MM.1S (cell line): ENCODE measurements at regions not wholly inside any gene's neighbourhood (a gene's known extent, or its start where the extent isn't known, plus 50 kb on each side); places are given as distances from the start of the nearest gene placed in this dataset.

Experiments
- DNase-seq: peaks from one replicate; pipeline ENCODE4 v3.0.0-alpha.2; 2015
- H2AFZ ChIP-seq: fragments of 300-600 bp; sonication (generic); 2 replicates; pipeline ENCODE4 v1.6.0; 2016; ENCODE audit warnings: antibody characterized with exemption, low read length
- H3F3A ChIP-seq: fragments of 300-600 bp; sonication (generic); 2 replicates; pipeline ENCODE4 v1.6.1; 2016; ENCODE audit warnings: mild to moderate bottlenecking, antibody characterized with exemption, low read length, moderate library complexity, mixed read lengths; ENCODE audit not compliant: insufficient read depth
- H3K27ac ChIP-seq: fragments of 300-600 bp; sonication (generic); 2 replicates; pipeline ENCODE4 v1.5.1; 2016; ENCODE audit warnings: mild to moderate bottlenecking, low read length
- H3K27me3 ChIP-seq: fragments of 300-600 bp; sonication (generic); replicated peaks from 2 replicates; pipeline ENCODE4 v1.6.0; 2016; ENCODE audit warnings: low read length; ENCODE audit not compliant: insufficient read depth
- H3K36me3 ChIP-seq: fragments of 300-600 bp; sonication (generic); replicated peaks from 2 replicates; pipeline ENCODE4 v1.6.1; 2016; ENCODE audit warnings: mild to moderate bottlenecking, low read length, mixed read lengths; ENCODE audit not compliant: insufficient read depth
- H3K4me1 ChIP-seq: fragments of 300-600 bp; sonication (generic); 2 replicates; pipeline ENCODE4 v1.6.1; 2016; ENCODE audit warnings: low read length, mixed read lengths
- H3K4me2 ChIP-seq: fragments of 300-600 bp; sonication (generic); 2 replicates; pipeline ENCODE4 v1.6.0; 2016; ENCODE audit warnings: low read depth, low read length
- H3K4me3 ChIP-seq: fragments of 300-600 bp; sonication (generic); 2 replicates; pipeline ENCODE4 v1.5.1; 2016; ENCODE audit warnings: low read length, mixed read lengths
- H3K79me2 ChIP-seq: fragments of 300-600 bp; sonication (generic); 2 replicates; pipeline ENCODE4 v1.6.1; 2016; ENCODE audit warnings: mixed run types, low read length, mixed read lengths
- H3K9ac ChIP-seq: fragments of 300-600 bp; sonication (generic); 2 replicates; pipeline ENCODE4 v1.6.1; 2016; ENCODE audit warnings: low read length, mixed read lengths
- H3K9me2 ChIP-seq: fragments of 300-600 bp; sonication (generic); replicated peaks from 2 replicates; pipeline ENCODE4 v1.6.1; 2016; ENCODE audit warnings: mild to moderate bottlenecking, low read length, mixed read lengths; ENCODE audit not compliant: insufficient read depth
- H3K9me3 ChIP-seq: fragments of 300-600 bp; sonication (generic); replicated peaks from 2 replicates; pipeline ENCODE4 v1.6.1; 2016; ENCODE audit warnings: mild to moderate bottlenecking, low read length, mixed read lengths; ENCODE audit not compliant: insufficient read depth
- H4K20me1 ChIP-seq: fragments of 300-600 bp; sonication (generic); 2 replicates; pipeline ENCODE4 v1.6.1; 2016; ENCODE audit warnings: mild to moderate bottlenecking, low read length, moderate library complexity, mixed read lengths; ENCODE audit not compliant: insufficient read depth
- EZH2 ChIP-seq: fragments of 300-600 bp; sonication (generic); optimal IDR thresholded peaks from 2 replicates; pipeline ENCODE3; 2017; ENCODE audit warnings: low read depth, mild to moderate bottlenecking, antibody characterized with exemption, low read length, mixed read lengths
- EZH2phosphoT487 ChIP-seq: fragments of 300-600 bp; sonication (generic); IDR thresholded peaks from 2 replicates; pipeline ENCODE4 v1.6.1; 2018; ENCODE audit warnings: antibody characterized with exemption, low read length
- TF ChIP-seq, protein P1 (sequence below): fragments of 300-600 bp; sonication (generic); IDR thresholded peaks from 2 replicates; pipeline ENCODE4 v1.5.1; 2016; ENCODE audit warnings: antibody characterized with exemption, low read length, mixed read lengths

DNA sequence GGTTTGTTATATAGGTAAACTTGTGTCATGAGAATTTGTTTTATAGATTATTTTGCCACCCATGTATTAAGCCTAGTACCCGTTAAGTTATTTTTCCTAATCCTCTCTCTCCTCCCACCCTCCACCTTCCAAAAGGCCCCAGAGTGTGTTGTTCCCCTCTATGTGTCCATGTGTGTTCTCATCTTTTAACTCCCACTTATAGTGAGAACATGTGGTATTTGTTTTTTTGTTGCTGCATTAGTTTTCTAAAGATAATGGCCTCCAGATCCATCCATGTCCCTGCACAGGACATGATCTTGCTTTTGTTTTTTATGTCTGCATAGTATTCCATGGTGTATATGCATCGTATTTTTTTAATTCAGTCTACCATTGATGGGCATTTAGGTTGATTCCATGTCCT is 1075.6 kb upstream of the CNTNAP5 start:
- Histone ChIP-seq H3F3A (no peaks in the 10 kb centered on the region), H3K4me3 (no peak overlapping the region), H3K27ac (no peak overlapping the region), H3K9me2 (no peaks in the 10 kb centered on the region), H3K79me2 (no peaks in the 10 kb centered on the region), H3K27me3 (no peaks in the 10 kb centered on the region), H3K9ac (no peak overlapping the region), H3K9me3 (no peaks in the 10 kb centered on the region), H3K4me1 (no peaks in the 10 kb centered on the region), H4K20me1 (no peaks in the 10 kb centered on the region), H3K36me3 (no peaks in the 10 kb centered on the region), H2AFZ (no peak overlapping the region), H3K4me2 (no peak overlapping the region)
- TF ChIP-seq EZH2 = no peak
- TF ChIP-seq, protein P1, sequence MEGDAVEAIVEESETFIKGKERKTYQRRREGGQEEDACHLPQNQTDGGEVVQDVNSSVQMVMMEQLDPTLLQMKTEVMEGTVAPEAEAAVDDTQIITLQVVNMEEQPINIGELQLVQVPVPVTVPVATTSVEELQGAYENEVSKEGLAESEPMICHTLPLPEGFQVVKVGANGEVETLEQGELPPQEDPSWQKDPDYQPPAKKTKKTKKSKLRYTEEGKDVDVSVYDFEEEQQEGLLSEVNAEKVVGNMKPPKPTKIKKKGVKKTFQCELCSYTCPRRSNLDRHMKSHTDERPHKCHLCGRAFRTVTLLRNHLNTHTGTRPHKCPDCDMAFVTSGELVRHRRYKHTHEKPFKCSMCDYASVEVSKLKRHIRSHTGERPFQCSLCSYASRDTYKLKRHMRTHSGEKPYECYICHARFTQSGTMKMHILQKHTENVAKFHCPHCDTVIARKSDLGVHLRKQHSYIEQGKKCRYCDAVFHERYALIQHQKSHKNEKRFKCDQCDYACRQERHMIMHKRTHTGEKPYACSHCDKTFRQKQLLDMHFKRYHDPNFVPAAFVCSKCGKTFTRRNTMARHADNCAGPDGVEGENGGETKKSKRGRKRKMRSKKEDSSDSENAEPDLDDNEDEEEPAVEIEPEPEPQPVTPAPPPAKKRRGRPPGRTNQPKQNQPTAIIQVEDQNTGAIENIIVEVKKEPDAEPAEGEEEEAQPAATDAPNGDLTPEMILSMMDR = no peak
- DNase-seq = no peak

DNA sequence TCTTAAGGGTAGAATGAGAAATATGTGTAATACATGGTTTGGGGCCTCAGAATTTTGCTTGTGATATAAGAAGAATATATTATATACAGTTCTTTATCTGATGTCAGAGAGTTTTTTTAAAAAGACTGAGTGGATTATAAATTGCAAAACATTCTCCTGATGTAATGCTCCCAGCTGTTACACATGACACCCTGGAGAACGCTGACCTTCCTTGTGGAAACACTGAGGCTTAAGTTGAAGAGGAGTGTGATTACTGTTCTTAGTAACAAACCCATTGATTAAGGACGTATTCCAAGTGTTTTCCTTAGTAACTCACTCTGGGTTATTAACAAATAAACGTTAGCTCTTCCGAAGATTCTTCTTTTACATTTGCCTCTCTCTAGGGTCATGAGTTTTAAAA is 1069.3 kb upstream of the CNTNAP5 start:
- Histone ChIP-seq H3K9ac (no peak overlapping the region), H3K4me3 (no peak overlapping the region), H3K27ac (no peak overlapping the region), H2AFZ (no peak overlapping the region), H4K20me1 (no peaks in the 10 kb centered on the region), H3K4me1 (no peaks in the 10 kb centered on the region), H3K36me3 (no peaks in the 10 kb centered on the region), H3K4me2 (no peak overlapping the region), H3K9me2 (no peaks in the 10 kb centered on the region), H3F3A (no peaks in the 10 kb centered on the region), H3K9me3 (no peaks in the 10 kb centered on the region), H3K79me2 (no peaks in the 10 kb centered on the region), H3K27me3 (no peaks in the 10 kb centered on the region)
- DNase-seq = no peak
- TF ChIP-seq EZH2 (no peak), EZH2phosphoT487 (no peak)
- TF ChIP-seq, protein P1 = no peak

DNA sequence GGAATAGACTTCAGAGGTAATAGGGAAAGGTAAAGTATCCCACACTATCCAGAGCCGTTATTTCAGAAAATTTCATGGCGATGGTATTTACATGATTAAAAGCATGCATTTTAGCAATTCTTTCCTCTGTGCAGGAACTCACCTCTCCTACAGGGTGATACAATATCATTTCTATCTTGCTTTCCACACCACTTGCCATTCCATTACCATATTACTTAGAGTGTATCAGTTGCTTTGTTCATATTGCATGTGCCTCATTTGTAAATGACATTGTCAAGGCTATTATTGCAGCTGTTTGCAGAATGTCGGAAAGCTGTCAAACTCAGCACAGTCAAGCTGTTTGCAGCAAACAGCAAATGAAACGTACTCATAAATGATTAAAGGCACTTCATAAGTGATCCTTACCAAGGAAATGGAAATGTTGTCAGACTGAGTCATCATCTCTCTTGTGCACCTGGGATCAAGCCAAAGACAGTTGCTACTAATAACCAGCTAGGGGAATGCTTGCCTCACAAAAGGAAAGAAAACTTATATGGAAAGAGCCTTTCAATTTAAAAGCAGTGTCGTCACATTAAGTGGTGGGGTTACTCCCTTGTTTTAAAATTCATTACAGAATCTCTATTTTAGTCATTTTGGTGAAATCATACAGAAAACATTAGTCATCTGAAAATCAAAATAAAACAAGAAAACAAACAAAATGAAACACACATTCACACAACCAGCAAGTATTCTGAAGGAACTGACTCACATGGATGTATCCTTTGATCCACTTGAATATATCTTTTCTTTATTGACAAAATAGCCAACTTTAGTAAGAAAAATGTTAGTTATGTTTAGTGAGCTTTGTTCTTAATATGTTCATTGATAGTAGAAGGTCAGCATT is 1064.1 kb upstream of the CNTNAP5 start:
- no peak for DNase-seq
- Histone ChIP-seq H3K4me3 (no peak overlapping the region), H4K20me1 (no peaks in the 10 kb centered on the region), H3K9me2 (no peaks in the 10 kb centered on the region), H3K9me3 (no peaks in the 10 kb centered on the region), H3K27ac (no peak overlapping the region), H3K36me3 (no peaks in the 10 kb centered on the region), H3K79me2 (no peaks in the 10 kb centered on the region), H3K9ac (no peak overlapping the region), H3K27me3 (no peaks in the 10 kb centered on the region), H3K4me2 (no peak overlapping the region), H2AFZ (no peak overlapping the region), H3K4me1 (no peaks in the 10 kb centered on the region), H3F3A (no peaks in the 10 kb centered on the region)
- TF ChIP-seq, protein P1 = no peak
- TF ChIP-seq EZH2 (no peak), EZH2phosphoT487 (no peak)
